GM21360 (cell line): ENCODE measurements at regions not wholly inside any gene's neighbourhood (a gene's known extent, or its start where the extent isn't known, plus 50 kb on each side); places are given as distances from the start of the nearest gene placed in this dataset.
A peak's percentile ranks its signal among the peaks of the same experiment; 100 is the strongest.
"Not testable (repeated sequence)": the region's sequence is repeated elsewhere in the genome, so short reads cannot be mapped to it uniquely, and the experiment has no call there.

Experiments used
- ATAC-seq: cut with Tn5 transposase; IDR thresholded peaks from one replicate; pipeline ENCODE4 v1.9.1; 2021; ENCODE audit warnings: mild to moderate bottlenecking, moderate library complexity; ENCODE audit not compliant: unreplicated experiment

GRCh38 chr9:124084087-124084486, 72.5 kb downstream of the LHX2 start:
- no peak for ATAC-seq

DNA sequence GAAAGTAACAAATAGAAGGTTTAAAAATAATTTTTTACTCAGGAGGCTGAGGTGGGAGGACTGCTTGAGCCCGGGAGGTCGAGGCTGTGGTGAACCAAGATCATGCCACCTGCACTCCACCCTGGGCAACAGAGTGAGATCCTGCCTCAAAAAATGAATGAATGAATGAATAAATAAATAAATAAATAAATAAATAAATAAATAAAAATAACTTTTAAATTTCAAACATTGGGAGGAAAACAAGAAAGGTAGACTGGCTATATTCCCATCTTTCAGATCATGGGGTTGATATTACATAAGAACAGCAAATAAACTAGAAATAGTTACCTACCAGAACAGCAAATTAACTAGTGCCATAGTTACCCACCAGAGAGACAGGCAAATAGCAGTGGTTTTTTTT, 75.7 kb downstream of the LHX2 start:
- no peak for ATAC-seq

DNA sequence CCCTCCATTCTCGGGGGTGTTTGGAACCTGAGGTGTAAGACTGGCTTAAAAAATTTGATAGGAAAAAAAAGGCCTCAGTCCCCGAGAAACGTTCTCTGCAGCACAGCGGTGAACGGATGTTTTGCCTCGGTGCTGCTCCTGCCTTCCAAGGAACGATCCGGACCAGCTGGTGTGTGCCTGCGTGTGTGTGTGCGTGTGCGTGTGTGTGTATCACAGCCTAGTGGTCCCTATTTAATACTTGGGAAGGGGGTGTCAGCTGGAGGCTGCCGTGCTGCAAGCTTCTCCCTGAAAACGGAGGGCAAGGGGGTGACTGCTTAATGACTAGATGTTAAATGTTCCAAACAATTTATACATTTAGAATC, 76.9 kb downstream of the LHX2 start:
- ATAC-seq, result no peak

DNA sequence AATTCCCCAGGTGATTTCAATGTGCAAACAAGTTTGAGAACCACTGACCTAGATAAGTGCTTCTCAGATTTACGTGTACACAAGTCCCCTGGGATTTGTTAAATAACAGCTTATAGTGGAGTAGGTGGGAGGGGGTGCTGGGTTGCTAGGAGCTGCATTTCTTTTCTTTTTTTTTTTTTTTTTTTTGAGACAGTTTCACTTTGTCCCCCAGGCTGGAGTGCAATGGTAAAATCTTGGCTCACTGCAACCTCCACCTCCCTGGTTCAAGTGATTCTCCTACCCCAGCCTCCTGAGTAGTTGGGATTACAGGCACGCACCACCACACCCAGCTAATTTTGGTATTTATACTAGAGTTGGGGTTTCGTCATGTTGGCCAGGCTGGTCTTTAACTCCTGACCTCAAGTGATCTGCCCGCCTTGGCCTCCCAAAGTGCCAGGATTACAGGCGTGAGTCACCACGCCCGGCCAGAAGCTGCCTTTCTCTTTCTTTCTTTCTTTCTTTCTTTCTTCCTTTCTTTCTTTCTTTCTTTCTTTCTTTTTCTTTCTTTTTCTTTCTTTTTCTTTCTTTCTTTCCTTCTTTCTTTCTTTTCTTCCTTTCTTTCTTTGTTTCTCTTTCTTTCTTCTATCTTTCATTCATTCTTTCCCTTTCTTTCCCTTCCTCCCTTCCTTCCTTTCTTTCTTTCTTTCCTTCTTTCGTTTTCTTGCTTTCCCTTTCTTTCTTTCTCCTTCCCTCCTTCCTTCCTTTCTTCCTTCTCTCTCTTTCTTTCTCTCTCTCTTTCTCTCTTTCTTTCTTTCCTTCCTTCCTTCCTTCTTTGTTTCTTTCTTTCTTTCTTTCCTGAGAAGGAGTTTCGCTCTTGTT, 78.3 kb downstream of the LHX2 start:
- peak; percentile 71 for ATAC-seq

GRCh38 chr9:124098141-124098905, 86.8 kb downstream of the LHX2 start:
- ATAC-seq, result no peak

GRCh38 chr9:124099860-124100259, 88.3 kb downstream of the LHX2 start:
- ATAC-seq, result no peak

DNA sequence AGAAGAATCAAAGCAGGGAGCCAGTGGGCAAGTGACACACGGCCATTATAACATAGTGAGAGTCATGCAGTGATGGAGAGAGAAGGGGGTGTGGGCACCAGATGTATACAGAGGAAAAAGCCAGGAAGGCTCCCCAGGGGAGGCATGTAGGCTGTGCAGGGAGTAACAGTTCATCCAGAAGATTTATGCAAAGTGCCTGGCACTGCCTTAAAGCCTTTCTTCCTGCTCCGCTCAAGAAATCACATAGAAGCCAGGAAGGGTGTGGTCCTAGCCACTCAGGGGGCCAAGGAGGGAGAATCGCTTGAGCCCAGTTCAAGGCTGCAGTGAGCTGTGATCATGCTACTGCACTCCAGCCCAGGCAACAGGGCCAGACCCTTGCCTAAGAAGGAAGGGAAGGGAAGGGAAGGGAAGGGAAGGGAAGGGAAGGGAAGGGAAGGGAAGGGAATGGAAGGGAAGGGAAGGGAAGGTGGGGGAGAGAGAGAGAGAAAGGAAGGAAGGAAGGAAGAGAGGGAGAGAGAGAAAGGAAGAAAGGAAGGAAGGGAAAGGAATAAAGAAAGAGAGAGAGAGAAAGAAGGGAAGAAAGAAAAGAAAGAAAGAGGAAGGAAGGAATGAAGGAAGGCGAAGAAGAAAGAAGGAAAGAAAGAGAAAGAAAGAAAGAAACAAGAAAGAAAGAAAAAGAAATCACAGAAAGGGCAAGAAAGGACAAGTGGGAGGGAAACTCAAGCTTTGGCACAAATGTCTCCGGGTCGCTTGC, 89.8 kb downstream of the LHX2 start:
- ATAC-seq, result no peak

GRCh38 chr9:124101969-124102345, 90.4 kb downstream of the LHX2 start:
- no peak for ATAC-seq

DNA sequence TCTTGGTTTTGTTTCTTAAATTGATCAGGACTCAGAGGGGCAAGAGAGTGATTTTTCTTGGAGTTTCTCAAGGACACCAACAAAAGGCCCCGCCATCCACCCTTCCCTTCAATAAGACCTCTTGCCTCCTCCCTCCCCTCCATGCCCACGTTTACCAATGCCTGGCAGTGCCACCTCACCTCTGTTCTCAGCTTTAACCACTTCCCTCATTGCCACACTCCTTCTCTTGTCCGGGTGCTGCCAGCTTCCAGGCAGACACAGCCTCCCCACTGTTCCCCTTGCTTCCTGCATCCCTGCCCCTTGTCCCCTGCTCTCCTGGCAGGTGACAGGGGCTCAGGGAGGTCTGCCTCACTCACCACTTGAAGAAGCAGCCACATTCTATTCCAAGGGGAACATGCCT, 90.8 kb downstream of the LHX2 start:
- ATAC-seq, result no peak

GRCh38 chr9:124105266-124105665, 93.7 kb downstream of the LHX2 start:
- no peak for ATAC-seq

GRCh38 chr9:124108216-124108615, 96.6 kb downstream of the LHX2 start:
- no peak for ATAC-seq

DNA sequence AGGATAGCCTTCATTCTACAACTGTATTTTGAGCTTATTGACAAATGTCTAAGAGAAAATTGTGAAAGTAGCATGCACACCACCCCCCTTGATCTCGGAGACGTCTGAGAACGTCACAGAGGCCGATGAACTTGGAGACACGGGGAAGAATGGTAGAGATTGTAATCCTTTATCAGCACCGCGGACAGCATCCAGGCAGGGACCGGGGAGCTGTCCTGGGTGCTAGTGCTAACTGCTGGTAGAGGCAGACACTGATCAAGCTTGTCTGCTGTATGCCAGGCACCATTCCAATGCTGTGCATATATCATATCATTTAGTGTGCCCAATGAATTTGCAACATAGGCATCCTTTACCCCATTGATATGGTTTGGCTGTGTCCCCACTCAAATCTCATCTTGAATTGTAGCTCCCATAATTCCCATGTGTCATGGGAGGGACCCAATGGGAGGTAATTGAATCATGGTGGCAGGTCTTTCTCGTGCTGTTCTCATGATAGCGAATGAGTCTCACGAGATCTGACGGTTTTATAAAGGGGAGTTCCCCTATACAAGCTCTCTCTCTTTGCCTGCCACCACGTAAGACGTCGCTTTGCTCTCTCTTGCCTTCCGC, 98.8 kb downstream of the LHX2 start:
- no peak for ATAC-seq

GRCh38 chr9:124116683-124117363, 105.3 kb downstream of the LHX2 start:
- ATAC-seq, result no peak

GRCh38 chr9:124118894-124119293, 107.3 kb downstream of the LHX2 start:
- ATAC-seq, result no peak

- no peak for ATAC-seq
Measured at GRCh38 chr9:124120272-124120671, 108.7 kb downstream of the LHX2 start.

- no peak for ATAC-seq
Measured at GRCh38 chr9:124121725-124122124, 110.2 kb downstream of the LHX2 start.

DNA sequence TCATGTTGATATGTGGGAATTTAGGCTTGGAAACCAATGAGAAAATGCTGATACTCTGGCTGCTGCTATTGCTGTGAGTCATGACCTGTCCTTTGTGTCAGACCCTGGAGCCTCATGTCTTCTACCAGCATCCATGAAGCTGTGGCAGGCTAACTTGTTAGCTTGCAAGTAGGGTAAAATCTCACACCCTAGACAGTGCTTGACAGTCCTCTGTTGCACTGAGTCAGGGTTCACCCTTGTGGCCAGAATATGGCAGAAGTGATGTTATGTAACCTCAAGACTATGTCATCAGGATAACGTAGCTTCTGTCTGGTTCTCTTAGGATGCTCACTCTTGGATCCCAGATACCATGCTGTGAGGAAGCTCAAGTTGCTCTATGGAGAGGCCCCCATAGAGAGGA, 110.8 kb downstream of the LHX2 start:
- ATAC-seq, result no peak

- ATAC-seq, result no peak
Measured at GRCh38 chr9:124122813-124123462, 111.4 kb downstream of the LHX2 start.

GRCh38 chr9:124123621-124124020, 112.1 kb downstream of the LHX2 start:
- not testable (repeated sequence) for ATAC-seq
